Activated naive CD4-positive, alpha-beta T cell treated with Interleukin-2 at 50 U/mL for 16 hours (primary cell): ENCODE measurements at regions not wholly inside any gene's neighbourhood (a gene's known extent, or its start where the extent isn't known, plus 50 kb on each side); places are given as distances from the start of the nearest gene placed in this dataset.

Experiments
- DNase-seq: peaks from one replicate; pipeline ENCODE4 v3.0.0-alpha.2; 2020

GRCh38 chr10:36157486-36157885 is 515.4 kb upstream of the FZD8 start:
- no peak for DNase-seq

- no peak for DNase-seq
Measured at GRCh38 chr10:36148207-36148606, 506.1 kb upstream of the FZD8 start.

GRCh38 chr10:36147529-36147928 is 505.4 kb upstream of the FZD8 start:
- DNase-seq: no peak

- DNase-seq: no peak
Measured at GRCh38 chr10:36141856-36142560, 499.9 kb upstream of the FZD8 start.

- DNase-seq: no peak
Measured at GRCh38 chr10:36129051-36129450, 487.0 kb upstream of the FZD8 start.

- DNase-seq: no peak
Measured at GRCh38 chr10:36126076-36126475, 484.0 kb upstream of the FZD8 start.

GRCh38 chr10:36119455-36119854 is 477.4 kb upstream of the FZD8 start:
- DNase-seq: no peak

- no peak for DNase-seq
Measured at GRCh38 chr10:36118314-36118713, 476.2 kb upstream of the FZD8 start.

- DNase-seq: no peak
Measured at GRCh38 chr10:36117890-36118289, 475.8 kb upstream of the FZD8 start.

- DNase-seq: no peak
Measured at GRCh38 chr10:36117231-36117630, 475.1 kb upstream of the FZD8 start.

GRCh38 chr10:36116731-36117130 is 474.6 kb upstream of the FZD8 start:
- DNase-seq: no peak

- no peak for DNase-seq
Measured at GRCh38 chr10:36116040-36116439, 473.9 kb upstream of the FZD8 start.

- DNase-seq: no peak
Measured at GRCh38 chr10:36115364-36115763, 473.3 kb upstream of the FZD8 start.

- DNase-seq: no peak
Measured at GRCh38 chr10:36114913-36115312, 472.8 kb upstream of the FZD8 start.

GRCh38 chr10:36114141-36114540 is 472.0 kb upstream of the FZD8 start:
- DNase-seq: no peak

GRCh38 chr10:36111676-36112075 is 469.6 kb upstream of the FZD8 start:
- no peak for DNase-seq

- no peak for DNase-seq
Measured at GRCh38 chr10:36110097-36110496, 468.0 kb upstream of the FZD8 start.

- DNase-seq: no peak
Measured at GRCh38 chr10:36109399-36110023, 467.4 kb upstream of the FZD8 start.

GRCh38 chr10:36097696-36098095 is 455.6 kb upstream of the FZD8 start:
- DNase-seq: no peak

GRCh38 chr10:36096576-36096975 is 454.5 kb upstream of the FZD8 start:
- DNase-seq: no peak

GRCh38 chr10:36094096-36094495 is 452.0 kb upstream of the FZD8 start:
- no peak for DNase-seq

- DNase-seq: no peak
Measured at GRCh38 chr10:36092116-36092515, 450.0 kb upstream of the FZD8 start.

- no peak for DNase-seq
Measured at GRCh38 chr10:36091007-36091406, 448.9 kb upstream of the FZD8 start.

- DNase-seq: no peak
Measured at GRCh38 chr10:36089790-36090440, 447.8 kb upstream of the FZD8 start.
